AG10803 (cell line): ENCODE measurements at regions not wholly inside any gene's neighbourhood (a gene's known extent, or its start where the extent isn't known, plus 50 kb on each side); places are given as distances from the start of the nearest gene placed in this dataset.

Source experiments
- DNase-seq: peaks from one replicate; pipeline ENCODE4 v3.0.0; 2010; ENCODE audit warnings: low read depth
- H3K4me3 ChIP-seq: 2 replicates; pipeline ENCODE4 v1.5.1; 2011; ENCODE audit warnings: mild to moderate bottlenecking, low read length, control low read depth
- CTCF ChIP-seq: conservative IDR thresholded peaks from 2 replicates; pipeline ENCODE4 v1.5.1; 2011; ENCODE audit warnings: mild to moderate bottlenecking, low read length, control low read depth, inconsistent platforms

GRCh38 chr5:84622461-84622860 is 237.8 kb upstream of the EDIL3 start:
- no peak for TF ChIP-seq CTCF
- no peak overlapping the region for H3K4me3 ChIP-seq
- no peak for DNase-seq

GRCh38 chr5:84618262-84618661 is 233.6 kb upstream of the EDIL3 start:
- no peak for TF ChIP-seq CTCF
- no peak overlapping the region for H3K4me3 ChIP-seq
- no peak for DNase-seq

GRCh38 chr5:84614906-84615305 is 230.2 kb upstream of the EDIL3 start:
- H3K4me3 ChIP-seq: no peak overlapping the region
- DNase-seq: no peak
- no peak for TF ChIP-seq CTCF

- TF ChIP-seq CTCF: no peak
These were observed 222.1 kb upstream of the EDIL3 start for GRCh38 chr5:84606784-84607183.

GRCh38 chr5:84605241-84605640 is 220.6 kb upstream of the EDIL3 start:
- no peak for DNase-seq
- H3K4me3 ChIP-seq: no peak overlapping the region
- no peak for TF ChIP-seq CTCF

More at GRCh38 chr5:84606784-84607183, 222.1 kb upstream of the EDIL3 start:
- DNase-seq: no peak
- no peak overlapping the region for H3K4me3 ChIP-seq

- no peak for TF ChIP-seq CTCF
- peak; percentile 76 for DNase-seq
- no peak overlapping the region for H3K4me3 ChIP-seq
These were observed 219.0 kb upstream of the EDIL3 start for GRCh38 chr5:84603568-84604185.

- no peak for TF ChIP-seq CTCF
- no peak overlapping the region for H3K4me3 ChIP-seq
- peak; percentile 7 for DNase-seq
These were observed 217.7 kb upstream of the EDIL3 start for GRCh38 chr5:84602371-84602771.
